ENCODE measurements at regions not wholly inside any gene's neighbourhood (a gene's known extent, or its start where the extent isn't known, plus 50 kb on each side); places are given as distances from the start of the nearest gene placed in this dataset.

GRCh38 chr2:41727152-41727551, 320.7 kb upstream of the PKDCC start:
- Mint-ChIP-seq H3K36me3 (no peaks in the 10 kb centered on the region), H3K27me3 (peaks cover 0 to 6% (median 0%) of the 10 kb centered on the region in 3 donors), H3K4me1 (no peaks in the 10 kb centered on the region), H3K27ac (no peak overlapping the region), H3K9me3 (no peaks in the 10 kb centered on the region), H3K4me3 (no peak overlapping the region)
- no peak for ATAC-seq (ENCODE audit: low read depth in 2 of 2)
- no peak for DNase-seq

- ATAC-seq (ENCODE audit: low read depth in 2 of 2) (no peak), DNase-seq (no peak)
- Mint-ChIP-seq H3K4me1 (no peaks in the 10 kb centered on the region), H3K4me3 (no peak overlapping the region), H3K9me3 (no peaks in the 10 kb centered on the region), H3K36me3 (no peaks in the 10 kb centered on the region), H3K27ac (no peak overlapping the region), H3K27me3 (peaks cover 0 to 6% (median 0%) of the 10 kb centered on the region in 3 donors)
These were observed 320.1 kb upstream of the PKDCC start for GRCh38 chr2:41727711-41728110.

GRCh38 chr2:41728788-41729338, 319.0 kb upstream of the PKDCC start:
- DNase-seq (no peak), ATAC-seq (ENCODE audit: low read depth in 2 of 2) (no peak)
- Mint-ChIP-seq H3K27me3 (peaks cover 0 to 6% (median 0%) of the 10 kb centered on the region in 3 donors), H3K9me3 (no peaks in the 10 kb centered on the region), H3K4me3 (no peak overlapping the region), H3K27ac (no peak overlapping the region), H3K4me1 (no peaks in the 10 kb centered on the region), H3K36me3 (no peaks in the 10 kb centered on the region)

GRCh38 chr2:41729800-41730364, 317.9 kb upstream of the PKDCC start:
- H3K9me3 Mint-ChIP-seq: no peaks in the 10 kb centered on the region
- no peak overlapping the region for H3K4me3 Mint-ChIP-seq
- no peaks in the 10 kb centered on the region for H3K4me1 Mint-ChIP-seq
- no peak for ATAC-seq (ENCODE audit: low read depth in 2 of 2)
- H3K27ac Mint-ChIP-seq: no peak overlapping the region
- peaks cover 0 to 6% (median 0%) of the 10 kb centered on the region in 3 donors for H3K27me3 Mint-ChIP-seq
- no peaks in the 10 kb centered on the region for H3K36me3 Mint-ChIP-seq
- DNase-seq: no peak

- H3K27ac Mint-ChIP-seq: no peak overlapping the region
- DNase-seq (no peak), ATAC-seq (ENCODE audit: low read depth in 2 of 2) (no peak)
- no peak overlapping the region for H3K4me3 Mint-ChIP-seq
- peaks cover 0 to 5% (median 0%) of the 10 kb centered on the region in 3 donors for H3K27me3 Mint-ChIP-seq
- H3K36me3 Mint-ChIP-seq: no peaks in the 10 kb centered on the region
- peaks cover 0 to 3% (median 0%) of the 10 kb centered on the region in 7 donors for H3K9me3 Mint-ChIP-seq
- peaks cover 0 to 6% (median 0%) of the 10 kb centered on the region in 3 donors for H3K4me1 Mint-ChIP-seq
These were observed 312.8 kb upstream of the PKDCC start for GRCh38 chr2:41735006-41735405.

GRCh38 chr2:41735476-41735875, 312.3 kb upstream of the PKDCC start:
- no peak for DNase-seq

GRCh38 chr2:41736105-41736567, 311.7 kb upstream of the PKDCC start:
- Mint-ChIP-seq H3K4me1 (peaks cover 0 to 6% (median 0%) of the 10 kb centered on the region in 3 donors), H3K27ac (no peak overlapping the region), H3K36me3 (no peaks in the 10 kb centered on the region), H3K4me3 (no peak overlapping the region), H3K9me3 (peaks cover 0 to 12% (median 3%) of the 10 kb centered on the region in 7 donors), H3K27me3 (no peaks in the 10 kb centered on the region)
- peak; percentile 52 to 55 for ATAC-seq (ENCODE audit: low read depth in 2 of 2)
- DNase-seq: peak; percentile 2

More at GRCh38 chr2:41735476-41735875, 312.3 kb upstream of the PKDCC start:
- H3K9me3 Mint-ChIP-seq: peaks cover 0 to 6% (median 0%) of the 10 kb centered on the region in 7 donors
- H3K27me3 Mint-ChIP-seq: peaks cover 0 to under 1% (median 0%) of the 10 kb centered on the region in 3 donors
- H3K36me3 Mint-ChIP-seq: no peaks in the 10 kb centered on the region
- H3K4me3 Mint-ChIP-seq: no peak overlapping the region
- peaks cover 0 to 6% (median 0%) of the 10 kb centered on the region in 3 donors for H3K4me1 Mint-ChIP-seq
- no peak overlapping the region for H3K27ac Mint-ChIP-seq
- no peak for ATAC-seq (ENCODE audit: low read depth in 2 of 2)

- Mint-ChIP-seq H3K36me3 (no peaks in the 10 kb centered on the region), H3K27me3 (no peaks in the 10 kb centered on the region), H3K4me1 (peaks cover 0 to 6% (median 0%) of the 10 kb centered on the region in 3 donors), H3K27ac (no peak overlapping the region), H3K9me3 (peaks cover 0 to 12% (median 3%) of the 10 kb centered on the region in 7 donors), H3K4me3 (peak overlapping the region in 1 of 8 donors; percentile 25)
- no peak for ATAC-seq (ENCODE audit: low read depth in 2 of 2)
- DNase-seq: no peak
These were observed 311.2 kb upstream of the PKDCC start for GRCh38 chr2:41736586-41736985.

- no peak for DNase-seq
- no peak overlapping the region for H3K4me3 Mint-ChIP-seq
- peaks cover 0 to 6% (median 0%) of the 10 kb centered on the region in 3 donors for H3K4me1 Mint-ChIP-seq
- peaks cover 0 to 12% (median 3%) of the 10 kb centered on the region in 7 donors for H3K9me3 Mint-ChIP-seq
- no peaks in the 10 kb centered on the region for H3K36me3 Mint-ChIP-seq
- ATAC-seq (ENCODE audit: low read depth in 2 of 2): no peak
- H3K27ac Mint-ChIP-seq: no peak overlapping the region
- H3K27me3 Mint-ChIP-seq: no peaks in the 10 kb centered on the region
These were observed 309.9 kb upstream of the PKDCC start for GRCh38 chr2:41737888-41738287.

- ATAC-seq (ENCODE audit: low read depth in 2 of 2) (no peak), DNase-seq (no peak)
- Mint-ChIP-seq H3K4me3 (no peak overlapping the region), H3K27me3 (no peaks in the 10 kb centered on the region), H3K9me3 (peaks cover 2 to 27% (median 11%) of the 10 kb centered on the region in 7 donors), H3K36me3 (no peaks in the 10 kb centered on the region), H3K27ac (no peak overlapping the region), H3K4me1 (no peaks in the 10 kb centered on the region)
These were observed 305.7 kb upstream of the PKDCC start for GRCh38 chr2:41741951-41742595.

GRCh38 chr2:41743324-41743723, 304.5 kb upstream of the PKDCC start:
- no peak overlapping the region for H3K4me3 Mint-ChIP-seq
- DNase-seq (no peak), ATAC-seq (ENCODE audit: low read depth in 2 of 2) (no peak)

GRCh38 chr2:41750829-41751228, 297.0 kb upstream of the PKDCC start:
- Mint-ChIP-seq H3K4me3 (no peak overlapping the region), H3K36me3 (no peaks in the 10 kb centered on the region), H3K27me3 (peaks cover 0 to 14% (median 5%) of the 10 kb centered on the region in 3 donors), H3K4me1 (no peaks in the 10 kb centered on the region), H3K27ac (no peak overlapping the region), H3K9me3 (peaks cover 0 to 11% (median 3%) of the 10 kb centered on the region in 7 donors)
- DNase-seq (no peak), ATAC-seq (ENCODE audit: low read depth in 2 of 2) (no peak)

More at GRCh38 chr2:41743324-41743723, 304.5 kb upstream of the PKDCC start:
- H3K27me3 Mint-ChIP-seq: no peaks in the 10 kb centered on the region
- H3K9me3 Mint-ChIP-seq: peaks cover 2 to 27% (median 11%) of the 10 kb centered on the region in 7 donors
- no peaks in the 10 kb centered on the region for H3K36me3 Mint-ChIP-seq
- H3K27ac Mint-ChIP-seq: no peak overlapping the region
- no peaks in the 10 kb centered on the region for H3K4me1 Mint-ChIP-seq

GRCh38 chr2:41759880-41760279, 287.9 kb upstream of the PKDCC start:
- no peak overlapping the region for H3K27ac Mint-ChIP-seq
- H3K4me3 Mint-ChIP-seq: no peak overlapping the region
- ATAC-seq (ENCODE audit: low read depth in 2 of 2) (no peak), DNase-seq (no peak)
- H3K27me3 Mint-ChIP-seq: peaks cover 0 to 17% (median 8%) of the 10 kb centered on the region in 3 donors
- H3K4me1 Mint-ChIP-seq: no peaks in the 10 kb centered on the region
- H3K9me3 Mint-ChIP-seq: peaks cover 0 to 2% (median 0%) of the 10 kb centered on the region in 7 donors
- H3K36me3 Mint-ChIP-seq: no peaks in the 10 kb centered on the region

- no peaks in the 10 kb centered on the region for H3K27me3 Mint-ChIP-seq
- no peak for ATAC-seq (ENCODE audit: low read depth in 2 of 2)
- no peak overlapping the region for H3K27ac Mint-ChIP-seq
- peaks cover 0 to 2% (median 0%) of the 10 kb centered on the region in 7 donors for H3K9me3 Mint-ChIP-seq
- no peaks in the 10 kb centered on the region for H3K36me3 Mint-ChIP-seq
- no peaks in the 10 kb centered on the region for H3K4me1 Mint-ChIP-seq
- H3K4me3 Mint-ChIP-seq: no peak overlapping the region
- no peak for DNase-seq
These were observed 284.7 kb upstream of the PKDCC start for GRCh38 chr2:41763141-41763540.

All from naive B cell (primary cell).